DOHH2 (cell line): ENCODE measurements at regions not wholly inside any gene's neighbourhood (a gene's known extent, or its start where the extent isn't known, plus 50 kb on each side); places are given as distances from the start of the nearest gene placed in this dataset.

Source experiments
- CTCF ChIP-seq: fragments of 200-600 bp; sonication (generic); IDR thresholded peaks from one replicate; pipeline ENCODE4 v1.5.1; 2014; ENCODE audit warnings: antibody characterized with exemption, mild to moderate bottlenecking, low read depth, low read length; ENCODE audit not compliant: poor library complexity, severe bottlenecking
- EZH2phosphoT487 ChIP-seq: fragments of 200-600 bp; sonication (generic); IDR thresholded peaks from 2 replicates; pipeline ENCODE4 v1.6.1; 2017; ENCODE audit warnings: borderline replicate concordance, mild to moderate bottlenecking, antibody characterized with exemption, low read length, moderate library complexity, mixed read lengths

- TF ChIP-seq CTCF, result no peak
- no peak for TF ChIP-seq EZH2phosphoT487
Observed at GRCh38 chr15:53108319-53108718, 318.2 kb upstream of the ONECUT1 start.
